HCT116 (cell line): ENCODE measurements at regions not wholly inside any gene's neighbourhood (a gene's known extent, or its start where the extent isn't known, plus 50 kb on each side); places are given as distances from the start of the nearest gene placed in this dataset.

ENCODE experiments used
- ATAC-seq: fragments of 200-7000 bp; cut with Tn5 transposase; 2 replicates; pipeline ENCODE4 v1.9.1; 2020; ENCODE audit warnings: mild to moderate bottlenecking, moderate library complexity
- BruUV-seq: library from RNA; stranded (reverse); fragments of 400-500 nt; replicated peaks from 2 replicates; lab custom pipeline; 2021; lab: Mats Ljungman, UMichigan
- CTCF ChIA-PET: fragments of 300-600 bp; sonication (Branson Sonifier 250); formaldehyde crosslinking; loops from one replicate; lab custom pipeline; 2021; ENCODE audit warnings: antibody characterized with exemption; lab: Charles Lee
- POLR2A ChIA-PET: fragments of 300-600, 350-600 bp; sonication (Branson Sonifier 250); formaldehyde crosslinking; loops from one replicate; lab custom pipeline; 2021; ENCODE audit warnings: antibody characterized with exemption; lab: Charles Lee
- RAD21 ChIA-PET, 2 experiments: fragments of 300-600 bp; sonication (Branson Sonifier 250); formaldehyde crosslinking; loops; one replicate each; lab custom pipeline; 2023; ENCODE audit warnings: low total read pairs in 2 of 2; ENCODE audit not compliant: uncharacterized antibody in 2 of 2, unreplicated experiment in 2 of 2, low non-redundant PET in 1 of 2; lab: Charles Lee
- DNase-seq: peaks from one replicate; pipeline ENCODE4 v3.0.0-alpha.2; 2010; ENCODE audit warnings: low read depth, low spot score
- H2AFZ ChIP-seq: fragments of 200-600 bp; shearing (Covaris generic), sonication (generic); 2 replicates; pipeline ENCODE4 v1.6.1; 2017; ENCODE audit warnings: low read depth, mixed run types, mixed read lengths, antibody characterized with exemption, low read length; ENCODE audit not compliant: poor library complexity, severe bottlenecking
- H3K27ac ChIP-seq: 2 replicates; pipeline ENCODE4 v1.5.1; 2012; ENCODE audit warnings: low read depth, low read length
- H3K27me3 ChIP-seq: fragments of 200-600 bp; sonication (generic); 2 replicates; pipeline ENCODE4 v1.6.1; 2016; ENCODE audit warnings: mixed run types, low read length, mixed read lengths; ENCODE audit not compliant: insufficient read depth
- H3K36me3 ChIP-seq, 2 experiments: fragments of 200-500 bp in 1 of 2; fragments of 200-600 bp in 1 of 2; sonication (Bioruptor generic) in 1 of 2; sonication (generic) in 1 of 2; 2 replicates each; pipeline versions ENCODE4 v1.5.1 to v1.6.1; 2014 to 2016; ENCODE audit warnings: low read length in 2 of 2, inconsistent platforms in 1 of 2, mixed read lengths in 1 of 2, mixed run types in 1 of 2; ENCODE audit not compliant: insufficient read depth in 2 of 2, control insufficient read depth in 1 of 2
- H3K4me1 ChIP-seq, 2 experiments: fragments of 200-600 bp in 1 of 2; sonication (generic) in 1 of 2; 2 replicates each; pipeline versions ENCODE4 v1.5.1 to v1.6.1; 2012 to 2017; ENCODE audit warnings: low read length in 2 of 2, inconsistent platforms in 1 of 2, mild to moderate bottlenecking in 1 of 2, mixed read lengths in 1 of 2, mixed run types in 1 of 2, moderate library complexity in 1 of 2; ENCODE audit not compliant: insufficient read depth in 2 of 2, control insufficient read depth in 1 of 2
- H3K4me2 ChIP-seq: fragments of 200-600 bp; sonication (generic); 2 replicates; pipeline ENCODE4 v1.6.1; 2017; ENCODE audit warnings: mixed run types, low read length, mixed read lengths
- H3K4me3 ChIP-seq, 2 experiments: fragments of 200-600 bp in 1 of 2; sonication (generic) in 1 of 2; replicated peaks in 1 of 2; 2 replicates each; pipeline ENCODE4 v1.5.1; 2011 to 2016; ENCODE audit warnings: low read length in 2 of 2, control low read depth in 1 of 2, low read depth in 1 of 2, mild to moderate bottlenecking in 1 of 2, mixed read lengths in 1 of 2, mixed run types in 1 of 2
- H3K79me2 ChIP-seq: fragments of 200-600 bp; sonication (generic); 2 replicates; pipeline ENCODE4 v1.6.1; 2017; ENCODE audit warnings: mild to moderate bottlenecking, mixed run types, low read length, moderate library complexity, mixed read lengths; ENCODE audit not compliant: insufficient read depth
- H3K9ac ChIP-seq: fragments of 200-600 bp; sonication (generic); 2 replicates; pipeline ENCODE4 v1.6.1; 2016; ENCODE audit warnings: low read length, mixed read lengths
- H3K9me2 ChIP-seq: fragments of 200-600 bp; sonication (generic), shearing (Covaris generic); 2 replicates; pipeline ENCODE4 v1.6.1; 2017; ENCODE audit warnings: mixed run types, mild to moderate bottlenecking, moderate library complexity; ENCODE audit not compliant: insufficient read depth
- H3K9me3 ChIP-seq, 2 experiments: fragments of 200-500 bp in 1 of 2; fragments of 200-600 bp in 1 of 2; sonication (Bioruptor generic) in 1 of 2; sonication (generic) in 1 of 2; 2 replicates each; pipeline ENCODE4 v1.6.1; 2014 to 2017; ENCODE audit warnings: low read length in 2 of 2, mixed read lengths in 2 of 2, inconsistent platforms in 1 of 2, low read depth in 1 of 2, mild to moderate bottlenecking in 1 of 2, mixed run types in 1 of 2, moderate library complexity in 1 of 2; ENCODE audit not compliant: control insufficient read depth in 1 of 2, insufficient read depth in 1 of 2
- H4K20me1 ChIP-seq: fragments of 200-600 bp; sonication (generic), shearing (Covaris generic); 2 replicates; pipeline ENCODE4 v1.6.1; 2017; ENCODE audit warnings: mixed run types, mild to moderate bottlenecking, moderate library complexity; ENCODE audit not compliant: insufficient read depth
- ATF3 ChIP-seq: IDR thresholded peaks from 2 replicates; pipeline ENCODE4 v1.6.1; 2012
- CBX3 ChIP-seq: IDR thresholded peaks from 2 replicates; pipeline ENCODE4 v1.6.1; 2012; ENCODE audit warnings: low read depth
- CTCF ChIP-seq, 3 experiments: fragments of 200-600 bp in 1 of 3; sonication (generic) in 1 of 3; IDR thresholded peaks in 2 of 3; conservative IDR thresholded peaks in 1 of 3; 2 replicates each; pipeline ENCODE4 v1.5.1; 2012 to 2017; ENCODE audit warnings: low read depth in 2 of 3, low read length in 2 of 3, antibody characterized with exemption in 1 of 3, borderline replicate concordance in 1 of 3, control low read depth in 1 of 3, mild to moderate bottlenecking in 1 of 3, mixed read lengths in 1 of 3, mixed run types in 1 of 3, moderate library complexity in 1 of 3; ENCODE audit not compliant: insufficient read depth in 1 of 3
- MAX ChIP-seq: IDR thresholded peaks from 2 replicates; pipeline ENCODE4 v1.6.1; 2012
- POLR2AphosphoS5 ChIP-seq: IDR thresholded peaks from 2 replicates; pipeline ENCODE4 v1.6.1; 2011; ENCODE audit warnings: mild to moderate bottlenecking, low read depth, low read length, moderate library complexity
- TCF7L2 ChIP-seq: IDR thresholded peaks from 2 replicates; pipeline ENCODE4 v1.7.0; 2011; ENCODE audit warnings: borderline replicate concordance, inconsistent platforms; ENCODE audit not compliant: insufficient read depth, insufficient read length; ENCODE audit errors: extremely low read depth
- YY1 ChIP-seq: IDR thresholded peaks from 2 replicates; pipeline ENCODE4 v1.6.1; 2011; ENCODE audit warnings: low read length, low read depth, moderate library complexity, mild to moderate bottlenecking; ENCODE audit not compliant: insufficient replicate concordance; ENCODE audit errors: extremely low read depth
- ZNF274 ChIP-seq: fragments of 200-500 bp; sonication (Bioruptor generic); IDR thresholded peaks from 2 replicates; pipeline ENCODE4 v1.6.1; 2014; ENCODE audit warnings: mild to moderate bottlenecking, low read depth, low read length, inconsistent platforms
- intact Hi-C: fragments of 100-400 bp; cut with micrococcal nuclease; formaldehyde crosslinking; loops from 2 replicates; pipeline ENCODE4 v1.10.0; 2022

DNA sequence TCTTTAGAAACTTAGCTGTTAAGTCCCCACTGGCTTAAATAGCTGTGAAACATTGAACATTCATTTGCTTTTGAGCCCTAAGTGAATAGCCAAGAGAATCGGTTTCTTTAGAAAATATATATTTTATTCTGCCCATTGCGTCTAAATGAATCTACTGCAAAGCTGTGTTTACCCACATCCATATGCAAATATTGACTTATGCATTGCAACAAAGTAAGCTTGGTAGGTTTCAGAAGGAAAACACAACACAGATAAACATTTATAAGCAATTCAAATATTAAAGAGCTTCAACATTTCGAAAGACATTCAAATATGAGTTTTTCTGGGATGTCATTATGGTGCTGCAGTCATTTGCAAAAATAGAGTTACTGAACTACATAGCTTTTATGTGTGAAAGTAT lies 257.3 kb downstream of the SH2D4B start (continued):
- TF ChIP-seq CBX3 = no peak
- no peak for TF ChIP-seq CTCF (IDR thresholded peaks at IDR 0.05 in 2 of 3, conservative IDR thresholded peaks at IDR 0.05 in 1 of 3; ENCODE audit: borderline replicate concordance in 1 of 3, insufficient read depth in 1 of 3, low read depth in 2 of 3, low read length in 2 of 3)
- TF ChIP-seq ATF3 = no peak
- no peak for TF ChIP-seq ZNF274

DNA sequence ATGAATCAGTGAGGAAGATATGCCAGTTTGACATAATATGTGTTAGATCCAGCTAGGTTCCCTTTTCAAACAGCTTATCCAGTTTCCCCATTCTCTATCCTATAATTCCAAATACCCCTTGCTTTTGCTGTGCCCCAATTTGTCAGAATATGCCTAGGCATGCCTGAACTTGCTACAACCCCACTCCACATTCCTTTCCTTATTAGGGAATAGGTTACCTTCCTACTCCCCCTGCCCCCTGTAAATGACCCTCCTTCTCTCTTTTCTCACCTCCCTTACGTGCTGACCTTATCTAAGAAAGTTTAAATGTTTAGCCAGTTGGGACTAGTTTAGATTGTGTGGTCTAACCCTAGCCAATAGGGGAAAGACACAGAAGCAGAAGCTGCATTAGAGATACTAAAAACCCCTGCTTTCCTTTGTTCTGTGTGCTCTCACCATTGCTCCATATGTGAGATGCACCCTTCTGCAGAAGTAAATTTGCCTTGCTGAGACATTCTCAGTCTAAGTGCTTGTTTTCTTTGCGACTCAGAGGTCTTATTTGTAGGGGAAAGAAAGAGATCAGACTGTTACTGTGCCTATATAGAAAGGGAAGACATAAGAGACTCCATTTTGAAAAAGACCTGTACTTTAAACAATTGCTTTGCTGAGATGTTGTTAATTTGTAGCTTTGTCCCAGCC lies 267.8 kb downstream of the SH2D4B start:
- Histone ChIP-seq H2AFZ (no peak overlapping the region), H3K9me3 (no peaks in the 10 kb centered on the region), H3K27ac (no peak overlapping the region), H3K9me2 (no peaks in the 10 kb centered on the region), H3K4me2 (no peak overlapping the region), H3K9ac (no peak overlapping the region), H4K20me1 (no peaks in the 10 kb centered on the region), H3K4me1 (no peaks in the 10 kb centered on the region), H3K4me3 (no peak overlapping the region), H3K36me3 (no peaks in the 10 kb centered on the region), H3K27me3 (no peaks in the 10 kb centered on the region), H3K79me2 (no peaks in the 10 kb centered on the region)
- TF ChIP-seq YY1 (no peak), MAX (no peak), POLR2AphosphoS5 (no peak), TCF7L2 (no peak)
- ChIA-PET RAD21 (no interaction called here), POLR2A (no interaction called here), CTCF (no interaction called here)
- intact Hi-C loops = no loop called here
- DNase-seq = no peak
- no TSS peak for BruUV-seq
- ATAC-seq = no peak
